CD4-positive, CD25-positive, alpha-beta regulatory T cell (primary cell): ENCODE measurements at regions not wholly inside any gene's neighbourhood (a gene's known extent, or its start where the extent isn't known, plus 50 kb on each side); places are given as distances from the start of the nearest gene placed in this dataset.

Experiments used
- ATAC-seq, 2 donors: fragments of 150-1000 bp; cut with Tn5 transposase; one replicate each; pipeline ENCODE4 v1.10.0; 2021; ENCODE audit warnings: low read depth in 2 of 2, moderate number of reproducible peaks in 2 of 2, moderate library complexity in 1 of 2
- DNase-seq, 3 donors: peaks; one replicate each; pipeline versions ENCODE4 v3.0.0 to v3.0.0-alpha.2; 2012 to 2022; ENCODE audit warnings: mixed read lengths in 1 of 3
- H3K27ac ChIP-seq: one replicate; pipeline ENCODE4 v1.7.0; 2013; ENCODE audit warnings: mild to moderate bottlenecking, low read length; ENCODE audit not compliant: insufficient read depth, poor library complexity, severe bottlenecking
- H3K27me3 ChIP-seq: one replicate; pipeline ENCODE4 v1.7.0; 2013; ENCODE audit warnings: low read length; ENCODE audit not compliant: control insufficient read depth, insufficient read depth
- H3K36me3 ChIP-seq: one replicate; pipeline ENCODE4 v1.7.0; 2013; ENCODE audit warnings: mild to moderate bottlenecking, low read length, moderate library complexity; ENCODE audit not compliant: control insufficient read depth, insufficient read depth
- H3K4me1 ChIP-seq: 2 replicates; pipeline ENCODE4 v1.7.0; 2013; ENCODE audit warnings: mild to moderate bottlenecking, low read length; ENCODE audit not compliant: insufficient read depth, control insufficient read depth, poor library complexity, severe bottlenecking
- H3K4me3 ChIP-seq: one replicate; pipeline ENCODE4 v1.7.0; 2013; ENCODE audit warnings: low read depth, mild to moderate bottlenecking, low read length, moderate library complexity
- H3K9me3 ChIP-seq, 2 experiments: 1 replicate in 1 of 2; 2 replicates in 1 of 2; pipeline ENCODE4 v1.7.0; 2013; ENCODE audit warnings: low read length in 2 of 2, mild to moderate bottlenecking in 1 of 2, moderate library complexity in 1 of 2; ENCODE audit not compliant: control insufficient read depth in 2 of 2
- H3K27ac Mint-ChIP-seq, 3 donors: one replicate each; pipeline ENCODE4 v1.8.0; 2020 to 2022; ENCODE audit warnings: mild to moderate bottlenecking in 3 of 3, mixed read lengths in 3 of 3, moderate library complexity in 2 of 3
- H3K27me3 Mint-ChIP-seq: one replicate; pipeline ENCODE4 v1.8.0; 2022; ENCODE audit warnings: mild to moderate bottlenecking, mixed read lengths
- H3K36me3 Mint-ChIP-seq: one replicate; pipeline ENCODE4 v1.8.0; 2020; ENCODE audit warnings: mixed read lengths
- H3K4me1 Mint-ChIP-seq, 4 donors: one replicate each; pipeline ENCODE4 v1.8.0; 2020 to 2022; ENCODE audit warnings: mixed read lengths in 4 of 4, mild to moderate bottlenecking in 1 of 4
- H3K4me3 Mint-ChIP-seq, 4 donors: one replicate each; pipeline ENCODE4 v1.8.0; 2020 to 2022; ENCODE audit warnings: mild to moderate bottlenecking in 4 of 4, mixed read lengths in 4 of 4, moderate library complexity in 3 of 4
- H3K9me3 Mint-ChIP-seq, 7 donors: one replicate each; pipeline ENCODE4 v1.8.0; 2020 to 2022; ENCODE audit warnings: mixed read lengths in 7 of 7, mild to moderate bottlenecking in 3 of 7, moderate library complexity in 2 of 7

DNA sequence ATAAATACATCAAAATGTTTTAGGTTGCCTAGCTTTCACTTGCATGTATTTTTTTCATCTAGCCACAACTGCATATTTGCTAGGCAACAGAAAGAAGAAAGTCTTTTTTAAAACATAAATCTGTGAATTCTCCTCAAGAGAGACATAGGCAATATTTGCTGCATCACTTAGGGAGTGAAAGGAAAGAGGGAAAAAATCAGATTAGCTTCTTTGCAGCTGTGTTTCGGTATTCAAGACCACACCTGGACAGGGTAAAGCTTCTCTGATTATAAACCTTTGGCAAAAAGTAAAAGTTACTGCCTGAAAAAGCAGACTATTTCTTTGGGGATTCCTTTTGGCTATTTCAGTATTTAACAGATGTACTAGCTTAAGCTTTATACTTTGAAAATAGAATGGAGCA, 280.9 kb upstream of the ZSWIM2 start:
- no peak overlapping the region for H3K27ac Mint-ChIP-seq
- no peak overlapping the region for H3K4me3 ChIP-seq
- DNase-seq (no peak), ATAC-seq (no peak)
- H3K36me3 ChIP-seq: no peaks in the 10 kb centered on the region
- peaks cover 0 to 9% (median 1%) of the 10 kb centered on the region in 7 donors for H3K9me3 Mint-ChIP-seq
- H3K27me3 ChIP-seq: no peaks in the 10 kb centered on the region
- H3K4me1 Mint-ChIP-seq: no peaks in the 10 kb centered on the region
- H3K27me3 Mint-ChIP-seq: no peaks in the 10 kb centered on the region
- no peak overlapping the region for H3K4me3 Mint-ChIP-seq
- no peaks in the 10 kb centered on the region for H3K9me3 ChIP-seq
- H3K36me3 Mint-ChIP-seq: no peaks in the 10 kb centered on the region
- H3K4me1 ChIP-seq: no peaks in the 10 kb centered on the region
- H3K27ac ChIP-seq: no peak overlapping the region

DNA sequence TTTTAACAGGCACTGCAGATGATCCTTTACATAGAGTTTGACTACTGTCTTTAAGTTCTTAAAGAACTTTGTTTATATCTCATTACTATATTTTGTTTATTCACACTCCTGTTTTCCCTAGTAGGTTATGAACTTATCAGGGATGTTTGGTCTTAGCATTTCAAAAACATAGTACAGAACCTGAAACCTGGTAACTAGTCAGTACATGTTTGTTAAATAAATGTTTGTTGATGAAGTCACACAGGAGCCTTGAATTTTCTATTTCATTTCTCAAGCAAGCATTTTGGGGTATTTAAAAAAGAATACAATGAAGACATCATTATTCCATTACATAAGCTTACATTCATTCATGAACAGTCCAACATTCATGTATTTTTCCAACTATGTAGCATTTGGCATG, 280.3 kb upstream of the ZSWIM2 start:
- no peaks in the 10 kb centered on the region for H3K4me1 Mint-ChIP-seq
- no peak overlapping the region for H3K4me3 Mint-ChIP-seq
- Histone ChIP-seq H3K4me1 (no peaks in the 10 kb centered on the region), H3K9me3 (no peaks in the 10 kb centered on the region), H3K36me3 (no peaks in the 10 kb centered on the region), H3K4me3 (no peak overlapping the region), H3K27ac (no peak overlapping the region), H3K27me3 (no peaks in the 10 kb centered on the region)
- DNase-seq (no peak), ATAC-seq (no peak)
- no peaks in the 10 kb centered on the region for H3K36me3 Mint-ChIP-seq
- peaks cover 0 to 9% (median 1%) of the 10 kb centered on the region in 7 donors for H3K9me3 Mint-ChIP-seq
- no peak overlapping the region for H3K27ac Mint-ChIP-seq
- no peaks in the 10 kb centered on the region for H3K27me3 Mint-ChIP-seq

DNA sequence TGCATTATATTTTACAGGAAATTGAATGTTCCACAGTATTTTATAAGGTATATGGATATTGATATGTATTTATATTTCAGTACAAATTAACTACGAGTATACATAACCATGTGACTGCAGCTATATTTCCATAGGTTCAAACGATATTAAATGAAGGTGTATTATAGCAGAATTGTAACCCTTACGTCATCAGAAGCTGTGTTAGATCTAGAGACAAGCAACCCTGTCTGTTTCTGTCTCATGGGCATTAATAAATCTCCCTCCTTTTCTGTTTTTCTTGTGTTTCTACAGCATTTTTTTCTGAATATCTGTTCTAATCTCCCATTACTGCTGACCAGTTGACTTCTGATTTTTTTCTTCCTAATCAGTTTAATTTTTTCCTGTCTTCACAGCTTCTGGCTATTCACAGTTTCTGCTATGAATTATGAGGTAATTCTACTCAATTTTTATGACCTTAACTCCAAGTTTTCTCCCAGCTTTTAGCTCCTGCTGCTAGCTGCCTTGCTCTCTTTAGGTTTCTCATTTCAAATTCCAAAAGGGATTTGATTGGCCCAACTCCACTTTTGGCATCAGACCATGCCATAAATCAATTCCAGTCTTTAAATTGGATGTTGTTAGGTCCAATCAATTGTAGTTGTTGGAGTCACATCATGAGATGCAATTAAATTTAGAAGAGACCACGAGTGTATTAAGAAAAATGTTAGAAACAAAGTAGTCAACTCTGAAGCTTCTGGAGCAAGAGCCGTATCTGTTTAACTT, 277.5 kb upstream of the ZSWIM2 start:
- Histone ChIP-seq H3K4me1 (no peaks in the 10 kb centered on the region), H3K27ac (no peak overlapping the region), H3K9me3 (no peaks in the 10 kb centered on the region), H3K4me3 (no peak overlapping the region), H3K27me3 (no peaks in the 10 kb centered on the region), H3K36me3 (no peaks in the 10 kb centered on the region)
- Mint-ChIP-seq H3K4me3 (no peak overlapping the region), H3K27ac (no peak overlapping the region), H3K36me3 (no peaks in the 10 kb centered on the region), H3K9me3 (peaks cover 0 to 7% (median 3%) of the 10 kb centered on the region in 7 donors), H3K4me1 (no peaks in the 10 kb centered on the region), H3K27me3 (no peaks in the 10 kb centered on the region)
- ATAC-seq (no peak), DNase-seq (no peak)

DNA sequence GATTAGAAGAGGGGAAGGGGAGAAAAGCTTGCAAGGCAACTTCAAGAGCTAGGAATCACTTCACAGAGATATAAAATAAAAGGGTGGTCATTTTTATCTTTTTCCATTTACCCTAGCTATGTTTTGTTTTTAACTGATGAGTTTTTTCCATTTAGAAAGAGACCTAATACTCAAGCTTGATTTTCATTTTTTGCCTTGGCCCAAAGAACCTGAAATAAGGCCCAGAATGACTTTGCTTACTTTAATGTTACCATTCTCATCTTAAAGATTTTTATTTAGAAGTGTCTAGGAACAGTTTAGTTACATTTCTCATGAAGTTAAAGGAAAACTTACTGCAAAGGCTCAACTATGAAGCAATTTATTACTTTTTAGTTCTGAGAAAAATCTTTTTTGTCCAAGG, 276.3 kb upstream of the ZSWIM2 start:
- Mint-ChIP-seq H3K4me1 (no peaks in the 10 kb centered on the region), H3K9me3 (peaks cover 0 to 6% (median 2%) of the 10 kb centered on the region in 7 donors), H3K27ac (no peak overlapping the region), H3K27me3 (no peaks in the 10 kb centered on the region), H3K4me3 (no peak overlapping the region), H3K36me3 (no peaks in the 10 kb centered on the region)
- Histone ChIP-seq H3K27me3 (no peaks in the 10 kb centered on the region), H3K4me1 (no peaks in the 10 kb centered on the region), H3K36me3 (no peaks in the 10 kb centered on the region), H3K27ac (no peak overlapping the region), H3K4me3 (no peak overlapping the region), H3K9me3 (no peaks in the 10 kb centered on the region)
- no peak for DNase-seq
- no peak for ATAC-seq

DNA sequence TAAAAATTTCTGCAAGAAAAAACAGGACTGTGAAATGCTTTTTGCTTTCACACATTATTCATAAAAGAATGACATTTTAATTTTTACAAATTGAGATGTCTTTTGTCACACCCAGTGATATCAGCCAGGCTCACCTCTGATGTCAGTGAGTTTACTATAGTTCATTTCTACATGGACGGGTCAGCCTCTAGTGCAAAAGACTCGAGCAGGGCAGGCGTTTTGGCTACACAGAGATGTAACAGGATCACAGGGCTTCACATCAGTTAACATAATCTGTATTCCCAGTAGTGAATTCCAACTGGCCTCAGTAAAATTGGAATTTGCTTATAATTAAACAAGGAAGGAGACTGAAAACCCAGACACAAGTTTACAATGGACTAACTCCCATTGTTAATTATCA, 275.6 kb upstream of the ZSWIM2 start:
- Histone ChIP-seq H3K9me3 (no peaks in the 10 kb centered on the region), H3K4me1 (no peaks in the 10 kb centered on the region), H3K4me3 (no peak overlapping the region), H3K27ac (no peak overlapping the region), H3K27me3 (no peaks in the 10 kb centered on the region), H3K36me3 (no peaks in the 10 kb centered on the region)
- H3K27me3 Mint-ChIP-seq: no peaks in the 10 kb centered on the region
- H3K27ac Mint-ChIP-seq: no peak overlapping the region
- ATAC-seq (no peak), DNase-seq (no peak)
- no peaks in the 10 kb centered on the region for H3K36me3 Mint-ChIP-seq
- no peaks in the 10 kb centered on the region for H3K4me1 Mint-ChIP-seq
- no peak overlapping the region for H3K4me3 Mint-ChIP-seq
- peaks cover 0 to 8% (median 2%) of the 10 kb centered on the region in 7 donors for H3K9me3 Mint-ChIP-seq

DNA sequence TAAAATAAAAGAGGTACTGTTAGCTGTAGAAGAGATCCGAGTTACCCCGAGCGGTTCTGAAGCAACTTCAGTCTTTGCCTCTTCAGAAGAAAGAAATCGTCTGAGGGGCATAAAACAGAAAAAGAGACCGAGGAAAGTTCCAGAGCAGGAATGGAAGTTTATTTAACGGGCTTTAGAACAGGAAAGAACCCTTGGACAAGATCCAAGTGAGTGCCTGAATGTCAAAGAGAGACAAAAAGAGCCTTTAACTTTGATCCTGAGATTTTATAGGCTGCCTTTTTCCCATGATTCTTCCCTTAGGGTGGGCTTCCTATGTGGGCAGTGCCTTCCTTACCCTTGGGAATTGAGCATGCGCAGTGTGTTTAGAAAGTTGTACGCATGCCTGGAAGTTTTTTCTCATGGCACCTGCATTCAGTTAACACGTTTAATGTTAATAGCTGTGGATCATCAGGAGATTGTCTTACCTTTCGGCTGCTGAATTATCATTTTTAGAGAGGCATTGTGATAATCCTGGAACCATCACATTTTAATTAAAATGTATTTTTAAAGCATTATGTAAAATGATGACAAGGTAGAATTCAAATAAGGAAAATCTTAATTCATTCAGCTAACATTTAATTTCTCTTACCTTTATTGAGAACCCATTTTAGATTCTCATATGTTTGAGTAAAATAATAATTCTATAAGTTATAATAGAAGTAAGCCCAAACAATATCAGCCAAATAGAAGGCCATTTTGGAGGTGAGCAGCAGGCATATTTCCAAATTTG, 269.5 kb upstream of the ZSWIM2 start:
- Mint-ChIP-seq H3K36me3 (no peaks in the 10 kb centered on the region), H3K27me3 (no peaks in the 10 kb centered on the region), H3K4me1 (peaks cover 0 to 4% (median 0%) of the 10 kb centered on the region in 4 donors), H3K4me3 (no peak overlapping the region), H3K27ac (no peak overlapping the region), H3K9me3 (peaks cover 0 to 16% (median 3%) of the 10 kb centered on the region in 7 donors)
- no peak overlapping the region for H3K4me3 ChIP-seq
- H3K4me1 ChIP-seq: no peaks in the 10 kb centered on the region
- no peaks in the 10 kb centered on the region for H3K36me3 ChIP-seq
- no peaks in the 10 kb centered on the region for H3K9me3 ChIP-seq
- ATAC-seq: no peak
- no peak for DNase-seq
- no peak overlapping the region for H3K27ac ChIP-seq
- H3K27me3 ChIP-seq: no peaks in the 10 kb centered on the region

DNA sequence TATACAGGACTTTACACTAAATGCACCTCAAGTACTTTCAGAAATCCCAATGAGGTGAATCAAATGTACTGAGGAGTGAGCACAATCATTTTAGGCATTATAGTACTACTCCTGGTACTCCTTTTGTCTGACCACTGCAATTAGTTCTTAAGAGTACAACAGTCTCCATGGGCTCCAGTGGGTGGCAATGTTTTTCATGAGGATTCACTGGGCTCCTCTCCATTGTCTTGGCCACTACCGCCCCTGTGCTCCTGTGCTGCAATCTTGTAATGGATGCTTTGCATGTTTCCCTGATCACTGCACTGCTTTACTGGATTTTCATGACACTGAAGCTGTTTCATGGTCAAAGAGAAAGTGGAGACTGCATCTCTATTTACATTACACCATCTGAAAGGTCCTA, 268.5 kb upstream of the ZSWIM2 start:
- peaks cover 0 to 20% (median 3%) of the 10 kb centered on the region in 7 donors for H3K9me3 Mint-ChIP-seq
- Histone ChIP-seq H3K27ac (no peak overlapping the region), H3K4me3 (no peak overlapping the region), H3K9me3 (no peaks in the 10 kb centered on the region), H3K27me3 (no peaks in the 10 kb centered on the region), H3K4me1 (no peaks in the 10 kb centered on the region), H3K36me3 (no peaks in the 10 kb centered on the region)
- ATAC-seq (no peak), DNase-seq (no peak)
- no peaks in the 10 kb centered on the region for H3K36me3 Mint-ChIP-seq
- no peak overlapping the region for H3K27ac Mint-ChIP-seq
- H3K27me3 Mint-ChIP-seq: no peaks in the 10 kb centered on the region
- no peak overlapping the region for H3K4me3 Mint-ChIP-seq
- peaks cover 0 to 4% (median 0%) of the 10 kb centered on the region in 4 donors for H3K4me1 Mint-ChIP-seq

DNA sequence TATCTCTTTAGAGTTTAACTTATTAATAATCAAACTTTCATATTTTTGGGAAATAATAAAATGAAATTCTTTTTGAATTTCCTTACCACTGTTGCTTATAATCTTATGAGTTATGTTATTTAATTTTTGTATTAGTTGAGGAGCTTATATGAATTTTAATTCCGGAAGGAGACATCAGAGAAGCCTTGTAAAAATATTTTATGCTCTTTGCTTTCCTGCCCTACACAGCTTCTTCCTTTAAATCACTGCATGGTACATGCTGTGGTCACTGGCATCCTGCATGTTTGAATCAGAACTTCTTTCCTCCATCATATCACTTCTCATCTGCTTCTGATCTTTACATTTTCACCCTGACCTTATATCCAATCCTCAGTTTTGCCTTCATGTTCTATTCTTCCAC, 266.7 kb upstream of the ZSWIM2 start:
- ATAC-seq (no peak), DNase-seq (no peak)
- Mint-ChIP-seq H3K27ac (no peak overlapping the region), H3K4me1 (peaks cover 0 to 4% (median 0%) of the 10 kb centered on the region in 4 donors), H3K4me3 (no peak overlapping the region), H3K9me3 (peaks cover 1 to 19% (median 7%) of the 10 kb centered on the region in 7 donors), H3K36me3 (no peaks in the 10 kb centered on the region), H3K27me3 (no peaks in the 10 kb centered on the region)
- Histone ChIP-seq H3K27me3 (no peaks in the 10 kb centered on the region), H3K27ac (no peak overlapping the region), H3K4me3 (no peak overlapping the region), H3K36me3 (no peaks in the 10 kb centered on the region), H3K4me1 (no peaks in the 10 kb centered on the region), H3K9me3 (no peaks in the 10 kb centered on the region)
